ENCODE measurements at regions not wholly inside any gene's neighbourhood (a gene's known extent, or its start where the extent isn't known, plus 50 kb on each side); places are given as distances from the start of the nearest gene placed in this dataset.

DNA sequence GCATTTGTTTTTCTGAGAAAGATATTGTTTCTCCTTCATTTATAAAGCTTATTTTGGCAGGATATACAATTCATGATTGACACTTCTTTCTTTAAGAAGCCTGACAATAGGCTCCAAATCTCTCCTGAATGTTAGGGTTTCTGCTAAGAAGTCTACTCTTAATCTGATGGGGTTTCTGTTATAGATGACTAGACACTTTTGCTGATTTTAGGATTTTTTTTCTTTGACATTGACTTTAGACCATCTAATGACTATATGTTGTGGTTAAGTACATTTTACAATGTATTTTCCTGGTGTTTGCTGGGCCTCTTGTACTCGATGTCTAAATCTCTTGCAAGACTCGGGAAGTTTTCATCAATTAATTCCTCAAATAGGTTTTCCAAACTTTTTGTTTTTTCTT is 321.8 kb upstream of the SMIM30 start:
- TF ChIP-seq CTCF (conservative IDR thresholded peaks at IDR 0.05; ENCODE audit: low read length) (no peak), EZH2phosphoT487 (IDR thresholded peaks at IDR 0.05; ENCODE audit: borderline replicate concordance, low read depth, low read length) (no peak)

Measured in OCI-LY7 (cell line).